Activated CD4-positive, alpha-beta memory T cell treated with anti-CD3 and anti-CD28 coated beads for 36 hours (primary cell): ENCODE measurements at regions not wholly inside any gene's neighbourhood (a gene's known extent, or its start where the extent isn't known, plus 50 kb on each side); places are given as distances from the start of the nearest gene placed in this dataset.

Experiments
- CTCF ChIA-PET: fragments of 350-600 bp; sonication (Branson Sonifier 250); formaldehyde crosslinking; loops from one replicate; lab custom pipeline; 2021; ENCODE audit warnings: antibody characterized with exemption, inconsistent platforms; lab: Charles Lee
- POLR2A ChIA-PET: fragments of 350-600 bp; sonication (Branson Sonifier 250); formaldehyde crosslinking; loops from one replicate; lab custom pipeline; 2021; ENCODE audit warnings: antibody characterized with exemption; lab: Charles Lee
- DNase-seq: peaks from one replicate; pipeline ENCODE4 v3.0.0-alpha.2; 2020
- H3K27ac Mint-ChIP-seq: one replicate; pipeline ENCODE4 v1.8.0; 2021; ENCODE audit warnings: mixed read lengths
- H3K27me3 Mint-ChIP-seq: one replicate; pipeline ENCODE4 v1.8.0; 2021; ENCODE audit warnings: mixed read lengths
- H3K36me3 Mint-ChIP-seq: one replicate; pipeline ENCODE4 v1.8.0; 2021; ENCODE audit warnings: mixed read lengths
- H3K4me1 Mint-ChIP-seq: one replicate; pipeline ENCODE4 v1.8.0; 2021; ENCODE audit warnings: low read depth, mixed read lengths
- H3K4me3 Mint-ChIP-seq: one replicate; pipeline ENCODE4 v1.8.0; 2021; ENCODE audit warnings: mild to moderate bottlenecking, mixed read lengths
- H3K9me3 Mint-ChIP-seq: one replicate; pipeline ENCODE4 v1.8.0; 2021; ENCODE audit warnings: mixed read lengths
- intact Hi-C: fragments of 100-400 bp; cut with micrococcal nuclease; formaldehyde crosslinking; loops from one replicate; pipeline ENCODE4 v1.15.1; 2023

GRCh38 chr22:48025096-48025495, 1262.6 kb downstream of the TBC1D22A start:
- intact Hi-C loops: no loop called here
- Mint-ChIP-seq H3K27ac (no peak overlapping the region), H3K9me3 (peaks cover 4% of the 10 kb centered on the region), H3K4me3 (no peak overlapping the region), H3K4me1 (no peaks in the 10 kb centered on the region), H3K36me3 (no peaks in the 10 kb centered on the region), H3K27me3 (peaks cover 4% of the 10 kb centered on the region)
- DNase-seq: no peak
- POLR2A ChIA-PET: no interaction called here
- CTCF ChIA-PET: no interaction called here

DNA sequence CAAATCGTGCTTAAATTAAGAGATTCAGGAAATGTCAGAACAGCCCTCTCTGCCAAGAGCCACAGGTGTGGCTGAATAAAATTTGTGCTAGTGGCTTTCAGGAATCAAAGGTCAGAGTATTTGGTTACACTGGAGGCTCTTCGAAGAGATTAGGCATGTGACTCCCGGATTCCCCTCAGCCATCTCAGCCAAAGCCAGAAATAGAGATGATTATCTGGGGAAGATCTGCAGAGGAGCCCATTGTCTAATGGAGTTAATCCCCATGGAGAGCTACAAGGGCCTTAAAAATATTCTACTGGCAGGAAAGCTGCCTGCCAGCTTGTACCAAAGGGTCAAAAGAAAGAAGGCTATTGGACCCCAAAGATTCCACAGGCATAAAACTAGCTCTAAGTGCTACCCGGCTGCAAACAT, 1259.5 kb downstream of the TBC1D22A start:
- DNase-seq: no peak
- intact Hi-C loops: no loop called here
- Mint-ChIP-seq H3K27ac (no peak overlapping the region), H3K4me3 (no peak overlapping the region), H3K4me1 (no peaks in the 10 kb centered on the region), H3K9me3 (peaks cover 19% of the 10 kb centered on the region), H3K36me3 (peaks cover 12% of the 10 kb centered on the region), H3K27me3 (peaks cover 25% of the 10 kb centered on the region)
- ChIA-PET POLR2A (no interaction called here), CTCF (no interaction called here)

- Mint-ChIP-seq H3K27ac (no peak overlapping the region), H3K27me3 (peaks cover 35% of the 10 kb centered on the region), H3K9me3 (peaks cover 19% of the 10 kb centered on the region), H3K4me1 (no peaks in the 10 kb centered on the region), H3K4me3 (no peak overlapping the region), H3K36me3 (peaks cover 12% of the 10 kb centered on the region)
- DNase-seq: no peak
- intact Hi-C loops: no loop called here
- POLR2A ChIA-PET: no interaction called here
- CTCF ChIA-PET: no interaction called here
Observed at GRCh38 chr22:48018346-48018745, 1255.9 kb downstream of the TBC1D22A start.

GRCh38 chr22:48015701-48016100, 1253.3 kb downstream of the TBC1D22A start:
- Mint-ChIP-seq H3K4me3 (no peak overlapping the region), H3K36me3 (peaks cover 12% of the 10 kb centered on the region), H3K27me3 (peaks cover 31% of the 10 kb centered on the region), H3K4me1 (no peaks in the 10 kb centered on the region), H3K9me3 (peaks cover 19% of the 10 kb centered on the region), H3K27ac (no peak overlapping the region)
- intact Hi-C loops: no loop called here
- CTCF ChIA-PET: no interaction called here
- POLR2A ChIA-PET: no interaction called here
- DNase-seq: no peak

DNA sequence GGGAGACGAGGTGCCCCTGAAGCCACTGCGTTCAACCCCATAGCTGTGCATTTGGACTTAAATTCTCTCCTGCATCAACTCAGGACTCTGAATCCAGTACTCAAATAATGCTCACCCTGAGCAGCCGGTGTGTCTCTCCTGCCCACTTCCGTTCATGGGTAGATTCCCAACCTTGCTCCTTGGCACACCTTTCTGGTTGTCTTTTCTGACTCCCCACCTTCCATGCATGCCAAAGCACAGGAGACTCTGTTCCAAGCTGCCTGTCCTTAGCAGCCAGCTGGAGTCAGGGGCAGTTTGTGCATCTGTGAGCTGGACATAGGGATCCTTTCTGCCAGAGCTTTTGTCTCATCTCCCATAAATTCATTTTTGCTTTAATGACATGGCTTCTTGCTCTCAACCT, 1242.5 kb downstream of the TBC1D22A start:
- H3K4me3 Mint-ChIP-seq: no peak overlapping the region
- no peak for DNase-seq
- ChIA-PET CTCF (no interaction called here), POLR2A (no interaction called here)
- no peaks in the 10 kb centered on the region for H3K36me3 Mint-ChIP-seq
- intact Hi-C loops: no loop called here
- peaks cover 4% of the 10 kb centered on the region for H3K27me3 Mint-ChIP-seq
- no peaks in the 10 kb centered on the region for H3K9me3 Mint-ChIP-seq
- H3K27ac Mint-ChIP-seq: no peak overlapping the region
- H3K4me1 Mint-ChIP-seq: no peaks in the 10 kb centered on the region

DNA sequence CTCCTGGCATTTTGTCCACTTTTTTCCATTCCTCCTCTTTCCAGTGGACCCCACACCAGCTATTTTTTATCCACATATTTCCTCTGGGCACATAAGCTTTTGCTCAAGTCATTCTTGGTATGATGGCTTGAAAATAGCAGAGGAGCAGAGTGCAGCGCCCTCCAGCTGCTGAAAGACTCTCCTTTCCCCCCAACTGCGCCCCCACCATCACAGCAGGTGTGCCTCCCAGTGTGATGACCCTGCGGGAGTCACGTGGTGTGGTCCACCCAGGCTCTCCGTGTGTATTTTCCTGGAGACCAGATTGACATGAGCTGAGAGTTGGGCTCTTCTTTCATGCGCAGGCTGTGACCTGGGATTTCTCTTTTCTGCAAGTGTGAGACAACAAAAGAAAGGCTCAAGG, 1241.6 kb downstream of the TBC1D22A start:
- no peak overlapping the region for H3K27ac Mint-ChIP-seq
- no peaks in the 10 kb centered on the region for H3K36me3 Mint-ChIP-seq
- H3K4me1 Mint-ChIP-seq: no peaks in the 10 kb centered on the region
- POLR2A ChIA-PET: no interaction called here
- intact Hi-C loops: no loop called here
- no peak overlapping the region for H3K4me3 Mint-ChIP-seq
- no peaks in the 10 kb centered on the region for H3K9me3 Mint-ChIP-seq
- CTCF ChIA-PET: no interaction called here
- H3K27me3 Mint-ChIP-seq: peaks cover 4% of the 10 kb centered on the region
- DNase-seq: no peak

DNA sequence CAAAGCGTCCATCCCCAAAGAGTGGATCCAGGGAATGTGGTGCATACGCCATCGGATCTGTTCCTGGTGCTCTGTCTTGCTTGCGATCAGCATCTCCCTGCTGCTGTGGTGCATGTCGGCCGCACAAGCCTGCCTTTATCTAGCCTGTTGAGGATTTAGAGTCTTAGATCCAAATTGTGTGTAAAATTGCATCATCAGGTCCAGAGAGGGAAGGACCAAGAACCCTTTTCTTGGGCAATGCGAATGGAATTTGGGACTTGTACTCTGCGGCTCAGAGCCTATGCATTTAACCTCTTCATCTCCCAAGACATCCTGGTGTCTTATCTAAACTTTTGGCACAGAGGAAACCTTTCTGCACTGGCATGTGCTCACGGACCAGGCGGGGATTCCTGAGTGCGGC, 1238.7 kb downstream of the TBC1D22A start:
- Mint-ChIP-seq H3K4me1 (no peaks in the 10 kb centered on the region), H3K27me3 (no peaks in the 10 kb centered on the region), H3K9me3 (no peaks in the 10 kb centered on the region), H3K4me3 (no peak overlapping the region), H3K27ac (no peak overlapping the region), H3K36me3 (no peaks in the 10 kb centered on the region)
- POLR2A ChIA-PET: no interaction called here
- DNase-seq: no peak
- intact Hi-C loops: no loop called here
- CTCF ChIA-PET: no interaction called here

DNA sequence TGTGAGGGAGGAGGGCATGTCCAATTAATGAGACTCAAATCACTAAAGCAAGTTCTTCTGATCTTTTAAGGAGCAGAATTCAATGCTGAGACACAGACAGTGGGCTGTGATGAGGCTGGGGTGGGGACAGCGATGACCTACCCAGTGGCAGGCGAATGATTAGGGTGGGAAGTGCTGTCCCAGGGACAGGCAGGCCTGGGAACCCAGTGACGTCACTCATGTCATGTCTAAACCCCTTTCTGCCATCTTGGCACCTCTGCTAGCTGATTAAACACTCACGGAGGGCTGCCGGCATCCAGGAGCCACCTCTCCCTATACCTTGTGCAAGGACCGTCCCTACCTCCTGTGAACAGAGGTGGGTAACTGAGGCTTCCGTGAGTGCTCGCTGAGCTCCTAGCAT, 1235.2 kb downstream of the TBC1D22A start:
- Mint-ChIP-seq H3K9me3 (no peaks in the 10 kb centered on the region), H3K4me1 (no peaks in the 10 kb centered on the region), H3K27me3 (no peaks in the 10 kb centered on the region), H3K27ac (no peak overlapping the region), H3K36me3 (no peaks in the 10 kb centered on the region), H3K4me3 (no peak overlapping the region)
- ChIA-PET CTCF (no interaction called here), POLR2A (no interaction called here)
- intact Hi-C loops: no loop called here
- no peak for DNase-seq

DNA sequence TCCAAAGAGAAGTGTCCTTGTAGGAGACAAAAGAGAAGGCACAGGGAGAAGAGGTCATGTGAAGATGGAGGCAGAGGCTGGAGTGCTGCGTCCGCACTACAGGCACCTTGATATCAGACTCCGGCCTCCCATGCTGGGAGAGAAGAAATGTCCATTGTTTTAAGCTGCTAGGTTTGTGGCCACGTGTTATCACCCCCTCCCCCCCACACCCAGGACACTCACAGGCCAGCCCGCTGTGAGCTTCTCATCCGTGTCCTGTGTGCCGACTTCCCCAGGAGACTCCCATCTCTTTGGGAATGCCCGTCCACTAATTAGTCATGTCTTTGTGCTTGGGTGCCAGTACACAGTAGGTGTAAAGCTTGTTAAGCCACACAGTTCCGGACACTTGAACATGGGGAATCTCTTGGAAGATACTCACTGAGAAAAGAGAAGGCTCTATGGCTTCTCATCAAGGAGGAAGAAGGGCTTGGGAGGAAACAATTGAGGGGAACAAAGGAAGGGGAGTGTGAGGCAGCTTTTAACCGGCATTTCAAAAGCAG, 1234.7 kb downstream of the TBC1D22A start:
- H3K4me1 Mint-ChIP-seq: no peaks in the 10 kb centered on the region
- H3K36me3 Mint-ChIP-seq: no peaks in the 10 kb centered on the region
- CTCF ChIA-PET: no interaction called here
- POLR2A ChIA-PET: no interaction called here
- no peak overlapping the region for H3K27ac Mint-ChIP-seq
- H3K9me3 Mint-ChIP-seq: no peaks in the 10 kb centered on the region
- H3K27me3 Mint-ChIP-seq: no peaks in the 10 kb centered on the region
- intact Hi-C loops: no loop called here
- no peak overlapping the region for H3K4me3 Mint-ChIP-seq
- DNase-seq: no peak

- ChIA-PET POLR2A (no interaction called here), CTCF (no interaction called here)
- no peak overlapping the region for H3K4me3 Mint-ChIP-seq
- H3K27ac Mint-ChIP-seq: no peak overlapping the region
- H3K4me1 Mint-ChIP-seq: no peaks in the 10 kb centered on the region
- H3K27me3 Mint-ChIP-seq: peaks cover 2% of the 10 kb centered on the region
- no peak for DNase-seq
- H3K36me3 Mint-ChIP-seq: no peaks in the 10 kb centered on the region
- intact Hi-C loops: no loop called here
- no peaks in the 10 kb centered on the region for H3K9me3 Mint-ChIP-seq
Observed at GRCh38 chr22:47996446-47996857, 1234.0 kb downstream of the TBC1D22A start.

DNA sequence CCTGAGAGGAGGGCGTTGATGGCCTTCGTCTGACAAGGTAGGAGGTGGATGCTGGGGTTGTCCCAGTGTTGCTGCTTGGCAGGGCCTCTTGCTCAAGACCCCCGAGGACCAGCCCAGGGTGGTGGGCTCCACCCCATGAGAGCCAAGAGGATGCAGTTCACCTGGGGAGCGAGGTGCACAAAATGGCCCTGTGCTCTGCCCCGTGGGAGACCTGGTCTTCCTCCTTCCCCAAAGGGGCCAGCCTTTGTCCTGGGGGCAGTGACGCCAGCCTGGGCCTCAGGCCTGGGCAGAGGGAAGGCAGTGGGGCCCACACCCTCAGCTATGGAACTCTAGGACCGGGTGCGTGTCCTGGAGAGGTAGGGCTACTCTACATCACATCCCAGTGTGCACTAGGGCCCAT, 1233.3 kb downstream of the TBC1D22A start:
- ChIA-PET POLR2A (no interaction called here), CTCF (no interaction called here)
- H3K36me3 Mint-ChIP-seq: no peaks in the 10 kb centered on the region
- DNase-seq: no peak
- intact Hi-C loops: no loop called here
- no peak overlapping the region for H3K27ac Mint-ChIP-seq
- peaks cover 3% of the 10 kb centered on the region for H3K27me3 Mint-ChIP-seq
- no peaks in the 10 kb centered on the region for H3K4me1 Mint-ChIP-seq
- no peak overlapping the region for H3K4me3 Mint-ChIP-seq
- H3K9me3 Mint-ChIP-seq: no peaks in the 10 kb centered on the region

- peaks cover 3% of the 10 kb centered on the region for H3K27me3 Mint-ChIP-seq
- H3K9me3 Mint-ChIP-seq: no peaks in the 10 kb centered on the region
- DNase-seq: no peak
- H3K4me3 Mint-ChIP-seq: no peak overlapping the region
- H3K36me3 Mint-ChIP-seq: no peaks in the 10 kb centered on the region
- intact Hi-C loops: no loop called here
- H3K4me1 Mint-ChIP-seq: no peaks in the 10 kb centered on the region
- ChIA-PET CTCF (no interaction called here), POLR2A (no interaction called here)
- no peak overlapping the region for H3K27ac Mint-ChIP-seq
Observed at GRCh38 chr22:47995264-47995627, 1232.8 kb downstream of the TBC1D22A start.

DNA sequence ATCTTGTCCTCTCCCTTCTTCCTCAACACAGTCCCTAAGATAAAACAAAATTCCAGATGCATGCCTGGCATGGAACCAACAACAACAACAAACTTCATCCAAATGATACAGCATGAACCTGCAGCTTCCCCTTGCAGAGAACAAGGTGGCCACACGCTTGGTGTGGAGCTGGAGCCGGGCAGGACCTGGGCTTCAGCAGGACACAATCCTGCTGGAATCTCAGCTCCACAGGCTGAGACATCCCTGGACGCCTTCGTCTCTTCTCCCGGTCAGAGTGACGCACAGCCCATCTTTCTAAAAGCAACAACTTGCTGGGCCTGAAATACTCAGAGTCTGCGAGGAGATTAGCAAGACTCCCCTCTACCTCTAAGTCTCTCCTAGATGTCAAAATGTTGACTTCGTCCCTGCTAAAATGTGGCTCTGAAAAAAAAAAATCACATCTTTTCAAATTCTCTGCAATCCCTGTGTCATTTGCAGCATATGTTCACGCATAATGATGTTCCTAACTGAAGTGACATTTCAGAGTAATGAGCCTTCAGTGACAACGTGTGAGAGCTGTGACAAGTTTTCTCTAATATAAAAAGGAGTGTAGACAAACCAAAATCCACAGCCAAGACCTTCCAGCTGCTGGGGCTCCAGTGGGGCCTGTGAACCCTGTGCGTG, 1232.3 kb downstream of the TBC1D22A start:
- no peaks in the 10 kb centered on the region for H3K36me3 Mint-ChIP-seq
- intact Hi-C loops: no loop called here
- peaks cover under 1% of the 10 kb centered on the region for H3K9me3 Mint-ChIP-seq
- no peak for DNase-seq
- no peak overlapping the region for H3K27ac Mint-ChIP-seq
- H3K27me3 Mint-ChIP-seq: peaks cover 3% of the 10 kb centered on the region
- CTCF ChIA-PET: no interaction called here
- POLR2A ChIA-PET: no interaction called here
- H3K4me3 Mint-ChIP-seq: no peak overlapping the region
- no peaks in the 10 kb centered on the region for H3K4me1 Mint-ChIP-seq
